Fibroblast of mammary gland (primary cell): ENCODE measurements at regions not wholly inside any gene's neighbourhood (a gene's known extent, or its start where the extent isn't known, plus 50 kb on each side); places are given as distances from the start of the nearest gene placed in this dataset.

Experiments used
- DNase-seq: peaks from one replicate; pipeline ENCODE4 v3.0.0-alpha.2; 2010; ENCODE audit warnings: low read depth
- H3K4me3 ChIP-seq: 2 replicates; pipeline ENCODE4 v1.5.1; 2011; ENCODE audit warnings: low read depth, mild to moderate bottlenecking, low read length, moderate library complexity; ENCODE audit not compliant: control insufficient read depth
- TF ChIP-seq, protein P1 (sequence below): conservative IDR thresholded peaks from 2 replicates; pipeline ENCODE4 v1.5.1; 2011; ENCODE audit warnings: low read depth, low read length, inconsistent platforms; ENCODE audit not compliant: control insufficient read depth, insufficient read depth

DNA sequence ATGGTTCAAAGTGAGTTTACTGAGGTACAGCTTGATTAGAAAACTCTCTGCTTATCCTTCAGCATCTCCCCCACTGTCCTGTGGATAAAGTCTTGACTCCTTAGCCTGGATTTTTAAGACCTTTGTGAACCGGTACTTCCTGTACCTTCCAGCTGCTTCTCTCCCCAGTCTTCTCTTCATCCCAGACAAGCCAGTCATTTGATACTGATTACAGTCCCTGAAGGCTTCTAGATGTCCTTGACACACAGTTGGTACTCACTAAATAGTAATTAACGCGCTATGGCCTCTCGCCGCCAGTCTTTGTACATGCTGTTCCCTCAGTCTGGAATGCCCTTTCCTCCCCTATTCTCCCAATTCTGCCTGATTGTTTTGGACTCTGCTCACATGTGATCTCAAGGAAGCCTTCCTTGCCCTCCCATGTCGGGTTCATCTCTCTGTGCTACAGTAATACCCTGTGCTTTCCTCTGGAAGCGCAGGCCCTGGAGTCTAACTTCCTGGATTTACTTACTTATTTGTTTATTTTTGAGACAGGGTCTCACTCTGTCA, 50.6 kb upstream of the PTGR2 start:
- DNase-seq, result no peak
- H3K4me3 ChIP-seq, result no peak overlapping the region
- TF ChIP-seq, protein P1, sequence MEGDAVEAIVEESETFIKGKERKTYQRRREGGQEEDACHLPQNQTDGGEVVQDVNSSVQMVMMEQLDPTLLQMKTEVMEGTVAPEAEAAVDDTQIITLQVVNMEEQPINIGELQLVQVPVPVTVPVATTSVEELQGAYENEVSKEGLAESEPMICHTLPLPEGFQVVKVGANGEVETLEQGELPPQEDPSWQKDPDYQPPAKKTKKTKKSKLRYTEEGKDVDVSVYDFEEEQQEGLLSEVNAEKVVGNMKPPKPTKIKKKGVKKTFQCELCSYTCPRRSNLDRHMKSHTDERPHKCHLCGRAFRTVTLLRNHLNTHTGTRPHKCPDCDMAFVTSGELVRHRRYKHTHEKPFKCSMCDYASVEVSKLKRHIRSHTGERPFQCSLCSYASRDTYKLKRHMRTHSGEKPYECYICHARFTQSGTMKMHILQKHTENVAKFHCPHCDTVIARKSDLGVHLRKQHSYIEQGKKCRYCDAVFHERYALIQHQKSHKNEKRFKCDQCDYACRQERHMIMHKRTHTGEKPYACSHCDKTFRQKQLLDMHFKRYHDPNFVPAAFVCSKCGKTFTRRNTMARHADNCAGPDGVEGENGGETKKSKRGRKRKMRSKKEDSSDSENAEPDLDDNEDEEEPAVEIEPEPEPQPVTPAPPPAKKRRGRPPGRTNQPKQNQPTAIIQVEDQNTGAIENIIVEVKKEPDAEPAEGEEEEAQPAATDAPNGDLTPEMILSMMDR, result no peak

DNA sequence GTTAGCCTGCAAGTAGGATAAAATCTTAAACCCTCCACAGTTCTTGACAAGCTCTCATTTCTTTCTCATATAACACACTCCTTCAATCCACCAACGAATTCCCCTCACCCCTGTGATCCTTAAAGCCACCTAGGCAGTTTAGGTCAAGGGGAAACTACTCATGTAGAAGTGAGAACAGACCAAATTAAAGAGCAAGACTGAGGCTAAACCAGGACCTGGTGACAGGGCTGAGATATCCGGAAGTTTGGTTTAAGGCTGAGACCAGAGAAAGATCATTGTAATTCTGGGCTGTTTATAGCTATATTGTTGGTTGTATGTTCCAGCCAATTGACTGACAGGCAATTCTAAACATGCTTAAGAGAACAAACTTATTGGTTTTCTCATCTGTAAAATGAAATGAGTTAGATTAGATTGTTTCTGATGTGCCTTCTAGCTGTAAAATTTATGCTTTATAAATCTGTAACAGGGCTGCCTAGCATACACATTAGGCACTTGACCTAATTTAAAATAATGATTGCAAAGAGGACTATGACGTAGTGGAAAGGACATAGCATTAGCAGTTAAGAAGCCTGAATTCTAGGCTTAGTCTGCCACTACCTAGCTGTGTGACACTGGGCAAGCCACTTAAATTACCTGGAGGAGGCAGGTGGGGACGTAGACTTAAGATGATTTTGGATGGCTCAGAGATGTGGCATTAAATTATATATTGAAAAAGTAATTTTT, 53.9 kb upstream of the PTGR2 start:
- no peak for DNase-seq
- H3K4me3 ChIP-seq, result no peak overlapping the region
- TF ChIP-seq, protein P1, result no peak

DNA sequence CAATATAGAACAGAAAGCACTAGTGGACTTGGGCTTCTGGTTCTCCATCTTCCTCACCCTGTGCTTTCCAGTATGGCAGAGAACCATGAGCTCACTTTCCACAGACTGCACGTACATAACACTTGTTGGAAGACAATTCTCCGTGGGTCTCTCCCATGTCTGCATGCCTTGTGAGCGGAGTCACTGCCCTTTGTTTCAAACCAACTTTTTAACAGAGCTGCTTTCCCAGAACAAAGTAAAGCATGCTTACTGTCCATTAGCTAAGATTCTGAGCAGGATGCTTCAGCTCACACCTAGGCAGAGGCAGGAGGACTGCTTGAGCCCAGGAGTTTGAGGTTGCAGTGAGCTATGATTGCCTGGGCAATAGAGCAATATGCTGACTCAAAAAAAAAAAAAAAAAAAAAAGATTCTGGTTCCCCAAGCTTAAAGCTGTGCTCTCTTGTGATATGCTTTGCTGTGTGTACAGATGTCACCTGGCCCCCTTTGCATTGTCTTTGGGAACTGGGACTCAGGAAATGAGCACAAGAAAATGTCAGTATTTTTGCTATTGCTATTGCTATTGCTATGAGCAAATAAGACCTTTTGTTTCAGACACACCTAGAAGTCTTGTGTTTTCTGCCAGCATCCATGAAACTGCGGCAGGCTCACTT, 54.6 kb upstream of the PTGR2 start:
- no peak overlapping the region for H3K4me3 ChIP-seq
- TF ChIP-seq, protein P1, result no peak
- DNase-seq, result no peak

DNA sequence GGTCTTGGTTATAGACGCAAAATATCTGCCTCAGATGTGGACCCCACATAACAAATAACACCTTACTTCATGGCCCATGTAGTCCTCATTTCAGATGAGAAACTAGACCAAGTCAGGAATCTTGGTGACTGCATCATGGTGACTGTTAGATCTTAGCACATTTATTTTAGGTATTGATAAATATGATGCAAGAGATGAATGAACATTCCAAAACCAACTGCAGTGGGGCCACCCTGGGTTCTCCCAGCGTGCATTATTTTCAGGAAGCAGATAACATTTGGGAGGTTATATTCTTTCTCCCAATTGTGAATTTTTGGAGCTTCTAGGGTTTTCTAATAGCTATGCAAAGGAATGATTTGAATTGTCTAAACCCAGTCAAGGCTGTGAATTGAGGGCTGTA, 55.2 kb upstream of the PTGR2 start:
- DNase-seq, result no peak
- TF ChIP-seq, protein P1, result no peak
- no peak overlapping the region for H3K4me3 ChIP-seq

DNA sequence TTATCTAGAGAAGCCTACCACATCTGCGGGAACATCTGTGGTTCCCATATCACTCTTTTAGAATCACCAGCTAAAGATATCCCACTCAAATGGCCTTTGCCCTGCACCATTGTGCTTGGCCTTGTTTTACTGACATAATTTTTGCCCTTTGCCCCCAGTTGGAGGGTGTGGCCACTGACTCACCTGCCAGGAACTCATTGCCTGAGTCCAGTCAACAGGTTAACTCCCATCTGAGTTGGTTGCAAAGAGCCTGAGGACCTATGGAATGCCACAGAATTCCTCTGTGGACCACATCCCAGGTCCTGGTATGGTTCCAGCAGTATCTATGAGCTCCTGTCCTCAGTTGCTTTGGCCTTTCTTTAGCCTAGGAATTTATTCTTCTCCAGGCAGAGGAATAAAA, 55.7 kb upstream of the PTGR2 start:
- H3K4me3 ChIP-seq, result no peak overlapping the region
- TF ChIP-seq, protein P1, result no peak
- DNase-seq, result peak; percentile 54

DNA sequence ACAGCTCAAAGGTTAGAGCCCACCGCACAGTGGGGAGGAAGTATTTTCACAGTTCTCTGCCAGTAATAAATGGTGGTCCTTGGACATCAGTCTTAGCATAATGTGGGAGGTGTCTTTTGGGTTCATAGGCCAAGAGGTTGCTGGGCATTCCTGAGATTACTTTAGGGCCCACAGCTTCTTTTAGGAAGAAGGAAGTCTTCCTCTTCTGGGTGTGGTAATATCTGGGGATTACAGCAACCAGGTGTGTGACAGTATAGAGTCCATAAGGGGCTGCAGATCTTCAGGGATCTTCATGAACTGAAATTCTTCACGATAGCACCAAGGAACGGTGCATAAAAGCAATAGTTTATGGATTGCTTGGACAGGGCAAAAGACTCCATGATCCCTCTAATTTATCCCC, 56.2 kb upstream of the PTGR2 start:
- TF ChIP-seq, protein P1, result no peak
- no peak overlapping the region for H3K4me3 ChIP-seq

DNA sequence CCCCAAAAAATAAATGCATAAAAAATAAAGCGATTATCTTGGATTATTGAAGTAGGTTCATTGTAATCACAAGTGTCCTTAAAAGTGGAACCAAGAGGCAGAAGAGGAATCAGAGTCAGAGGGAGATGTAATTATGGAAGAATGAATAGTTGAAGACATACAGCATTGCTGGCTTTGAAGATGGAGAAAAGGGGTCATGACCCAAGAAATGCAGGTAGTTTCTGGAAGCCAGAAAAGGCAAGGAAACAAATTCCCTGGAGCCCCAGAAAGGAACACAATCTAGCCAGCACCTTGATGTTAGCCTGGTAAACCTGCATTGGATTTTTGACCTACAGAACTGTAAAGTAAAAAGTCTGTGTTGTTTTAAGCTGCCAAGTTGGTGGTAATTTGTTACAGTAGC, 57.5 kb upstream of the PTGR2 start:
- no peak overlapping the region for H3K4me3 ChIP-seq
- DNase-seq, result no peak
- TF ChIP-seq, protein P1, result no peak

More for the DNA sequence above, 56.2 kb upstream of the PTGR2 start:
- DNase-seq, result no peak
